NOMO-1 treated with dmso at 0.1 percent for 144 hours (cell line): ENCODE measurements at regions not wholly inside any gene's neighbourhood (a gene's known extent, or its start where the extent isn't known, plus 50 kb on each side); places are given as distances from the start of the nearest gene placed in this dataset.
A peak's percentile ranks its signal among the peaks of the same experiment; 100 is the strongest.
"Not testable (repeated sequence)": the region's sequence is repeated elsewhere in the genome, so short reads cannot be mapped to it uniquely, and the experiment has no call there.

ENCODE experiments used
- DNase-seq: peaks from one replicate; lab custom pipeline; 2025; ENCODE audit not compliant: unreplicated experiment; lab: John Stamatoyannopoulos, UW

DNA sequence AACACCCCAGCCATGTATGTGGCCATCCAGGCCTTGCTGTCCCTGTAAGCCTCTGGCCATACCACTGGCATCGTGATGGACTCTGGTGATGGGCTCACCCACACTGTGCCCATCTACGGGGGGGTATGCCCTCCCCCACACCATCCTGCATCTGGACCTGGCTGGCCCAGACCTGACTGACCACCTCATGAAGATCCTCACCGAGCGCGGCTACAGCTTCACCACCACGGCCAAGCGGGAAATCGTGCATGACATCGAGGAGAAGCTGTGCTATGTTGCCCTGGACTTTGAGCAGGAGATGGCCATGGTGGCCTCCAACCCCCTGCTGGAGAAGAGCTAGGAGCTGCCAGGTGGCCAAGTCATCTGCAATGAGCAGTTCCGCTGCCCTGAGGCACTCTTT lies 80.4 kb upstream of the ZCCHC2 start:
- DNase-seq, result no peak

DNA sequence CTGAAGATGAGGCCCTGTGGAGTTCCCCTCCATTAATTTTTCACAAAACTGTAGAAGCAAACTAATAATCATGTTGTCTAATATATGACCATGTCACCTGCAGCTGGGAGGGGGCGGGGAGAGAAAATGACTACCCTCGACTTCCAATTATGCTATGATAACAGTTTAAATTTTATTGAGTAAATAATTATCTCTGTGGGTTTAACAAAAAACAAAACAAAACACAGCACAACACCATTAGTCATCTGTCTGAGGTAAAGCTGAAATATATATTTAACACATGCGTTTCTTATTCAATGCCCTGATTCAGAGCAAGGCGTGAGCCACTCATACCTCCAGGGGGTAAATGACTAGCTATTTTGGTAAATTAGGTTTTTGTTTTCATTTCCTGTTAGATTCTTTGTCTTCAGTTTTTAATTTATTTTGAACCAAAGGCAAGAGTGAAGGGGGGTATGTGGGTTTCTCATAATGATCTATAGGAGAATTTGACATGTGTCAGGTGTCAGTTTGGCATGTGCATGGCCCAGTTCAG lies 77.4 kb upstream of the ZCCHC2 start:
- DNase-seq, result no peak

DNA sequence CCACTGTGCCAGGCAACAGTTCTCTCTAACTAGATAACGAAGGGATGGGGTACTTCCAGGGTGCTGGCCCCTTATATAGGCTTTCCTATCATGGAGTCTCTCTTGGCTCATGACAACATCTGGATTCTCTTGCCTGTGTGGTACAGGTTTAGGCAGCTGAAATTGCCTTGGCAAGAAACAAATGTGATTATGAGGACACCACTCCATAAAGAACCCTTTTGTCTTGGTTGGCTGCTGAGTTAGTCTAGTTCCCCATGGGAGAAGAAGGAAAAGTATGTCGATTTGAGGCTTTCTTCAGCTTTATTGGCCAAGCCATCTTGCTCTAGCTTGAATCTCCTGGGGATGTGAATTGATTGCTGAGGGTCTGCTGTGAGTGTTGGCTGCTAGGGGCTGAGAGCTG lies 76.3 kb upstream of the ZCCHC2 start:
- no peak for DNase-seq

DNA sequence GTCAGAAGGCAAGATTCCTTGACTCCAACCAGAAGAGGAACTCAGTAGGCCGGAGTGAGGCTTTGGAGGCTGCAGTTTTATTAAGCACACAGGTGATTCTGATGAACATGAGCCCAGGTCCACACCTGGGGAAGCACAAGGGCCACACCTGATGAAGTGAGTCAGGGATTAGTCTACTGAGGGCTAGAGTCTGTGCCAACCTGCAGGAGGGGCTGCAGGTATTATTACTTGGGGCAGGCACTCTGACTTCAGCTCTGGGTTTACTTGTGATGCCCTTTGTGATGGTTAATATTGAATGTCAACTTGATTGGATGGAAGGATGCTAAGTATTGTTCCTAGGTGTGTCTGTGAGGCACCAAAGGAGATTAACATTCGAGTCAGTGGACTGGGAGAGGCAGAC lies 75.2 kb upstream of the ZCCHC2 start:
- DNase-seq, result no peak

DNA sequence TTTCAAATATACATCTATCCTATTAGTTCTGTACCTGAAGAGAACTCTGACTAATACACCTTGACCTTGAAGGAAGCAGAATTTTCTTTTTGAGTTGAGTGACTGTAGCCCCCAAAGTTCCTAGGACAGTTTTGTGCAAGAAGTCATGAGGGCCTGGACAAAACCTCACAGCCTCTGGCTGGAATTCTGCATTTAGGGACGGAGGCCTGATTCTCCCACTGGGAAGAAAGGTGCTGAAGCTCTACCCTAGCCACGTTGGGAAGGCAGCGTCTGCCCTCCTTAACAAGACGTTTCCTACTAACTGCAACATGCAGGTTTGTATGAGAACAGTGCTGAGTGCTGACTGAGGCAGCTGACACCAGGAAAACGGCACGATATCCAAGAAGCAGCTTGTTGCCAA lies 74.4 kb upstream of the ZCCHC2 start:
- DNase-seq, result no peak

DNA sequence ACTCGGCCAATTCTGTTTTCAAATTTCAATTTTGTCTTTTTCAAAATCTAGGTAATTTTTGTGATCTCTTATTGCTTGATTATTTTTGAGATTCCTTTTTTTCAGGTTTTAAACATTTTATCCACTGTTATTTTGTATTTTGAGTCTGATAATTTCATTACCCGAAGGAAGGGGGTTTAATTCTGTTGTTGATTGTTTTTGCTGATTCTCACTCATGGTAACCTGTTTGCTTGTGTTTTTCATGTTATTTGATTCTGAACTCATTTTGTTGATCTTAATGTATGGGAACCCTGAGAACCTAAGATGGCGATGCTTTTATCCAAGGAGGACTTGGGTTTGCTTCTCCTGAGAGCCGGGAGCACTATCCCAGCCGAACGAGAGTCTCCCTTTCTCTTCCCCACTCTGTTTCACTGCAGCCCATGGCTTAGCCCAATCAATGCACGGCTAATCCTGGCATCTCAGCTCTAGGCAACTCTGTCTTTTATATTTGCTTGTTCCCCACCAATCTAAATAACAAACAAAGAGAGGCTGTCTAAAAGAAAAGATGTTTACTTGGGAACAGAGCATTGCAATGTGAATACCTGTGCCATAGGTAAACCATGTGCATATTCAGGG lies 73.2 kb upstream of the ZCCHC2 start:
- no peak for DNase-seq

DNA sequence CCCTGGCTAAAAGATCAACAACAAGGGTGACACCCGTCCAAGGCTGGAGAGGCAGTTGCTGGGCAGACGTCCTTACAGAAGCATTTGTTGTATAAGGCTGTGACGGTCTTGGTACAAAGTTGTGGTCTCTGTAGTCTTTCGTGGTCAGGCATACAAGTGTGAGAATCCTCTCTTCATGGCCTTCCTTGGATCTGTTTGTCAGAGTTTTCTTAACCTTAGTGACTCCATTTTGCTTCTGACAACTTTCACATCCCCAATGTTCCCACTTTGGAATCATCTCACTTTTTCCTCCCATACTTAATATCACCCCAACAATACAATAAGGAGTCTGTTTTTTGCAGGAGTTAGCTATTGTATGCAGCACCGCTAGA lies 72.7 kb upstream of the ZCCHC2 start:
- no peak for DNase-seq

DNA sequence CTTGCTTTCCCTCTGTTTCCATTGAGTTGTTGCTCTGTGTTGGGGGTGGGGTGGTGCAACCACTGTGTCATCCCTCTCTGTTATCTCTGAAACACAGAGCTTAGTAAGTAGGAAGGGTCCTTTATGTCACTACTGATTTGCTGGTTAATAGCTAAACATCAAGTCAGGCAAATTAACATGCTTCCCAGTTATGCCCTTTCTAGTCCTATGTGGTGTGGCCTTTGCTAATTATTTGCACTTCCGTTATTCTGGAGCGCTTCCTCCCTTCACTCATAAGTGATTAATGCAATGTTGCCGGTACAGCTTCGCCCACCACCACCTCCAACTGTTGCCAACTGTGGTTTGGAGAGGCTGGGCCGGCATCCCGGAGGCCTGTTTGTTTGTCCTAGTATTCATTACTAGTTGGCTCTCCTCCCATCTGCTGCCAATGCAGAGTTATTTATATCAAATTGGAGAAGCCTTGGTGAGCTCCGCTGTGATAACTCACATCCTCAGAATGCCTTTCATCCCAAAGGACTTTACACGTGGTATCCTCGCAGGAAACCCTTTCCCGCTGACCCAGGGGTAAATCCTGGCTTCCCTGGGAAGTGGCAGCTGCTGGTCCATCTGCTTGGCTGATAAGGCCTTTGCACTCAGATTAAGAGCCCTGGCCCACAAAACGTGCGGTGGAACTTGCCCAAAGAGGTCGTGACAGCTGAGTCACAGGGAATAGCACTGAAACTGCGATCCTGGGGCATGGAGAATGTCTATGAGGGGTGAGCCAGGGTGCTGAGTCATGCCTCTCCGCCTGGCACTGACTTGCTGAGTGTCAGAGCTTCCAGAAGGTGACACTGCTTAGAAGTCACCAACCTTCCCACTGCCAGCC lies 72.0 kb upstream of the ZCCHC2 start:
- DNase-seq, result peak; percentile 75

DNA sequence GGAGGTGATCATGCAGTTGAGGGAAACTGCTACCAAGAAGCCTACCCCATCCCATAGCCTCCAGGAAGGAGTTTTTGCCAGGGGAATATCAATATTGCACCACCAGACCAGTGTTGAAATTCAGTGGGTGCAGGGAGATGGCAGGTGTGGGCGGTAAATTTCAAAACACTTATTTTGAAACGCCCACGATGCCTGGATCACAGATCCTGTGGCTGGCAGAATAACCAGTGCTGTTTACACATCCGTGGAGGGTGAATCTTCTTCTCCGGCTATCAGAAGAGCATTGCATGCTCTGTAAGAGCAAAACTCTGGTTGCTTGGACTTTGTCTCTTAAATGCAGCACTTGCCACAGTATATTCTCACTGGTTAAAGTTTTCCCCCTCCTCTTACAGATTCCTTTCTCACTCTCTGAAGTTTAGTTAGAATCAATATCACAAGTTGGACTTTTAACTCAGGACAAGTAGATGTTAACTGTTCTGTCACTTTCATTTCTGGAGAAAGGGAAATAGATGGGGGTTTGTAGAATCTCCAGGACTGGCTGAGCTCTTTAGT lies 70.5 kb upstream of the ZCCHC2 start:
- peak; percentile 37 for DNase-seq

DNA sequence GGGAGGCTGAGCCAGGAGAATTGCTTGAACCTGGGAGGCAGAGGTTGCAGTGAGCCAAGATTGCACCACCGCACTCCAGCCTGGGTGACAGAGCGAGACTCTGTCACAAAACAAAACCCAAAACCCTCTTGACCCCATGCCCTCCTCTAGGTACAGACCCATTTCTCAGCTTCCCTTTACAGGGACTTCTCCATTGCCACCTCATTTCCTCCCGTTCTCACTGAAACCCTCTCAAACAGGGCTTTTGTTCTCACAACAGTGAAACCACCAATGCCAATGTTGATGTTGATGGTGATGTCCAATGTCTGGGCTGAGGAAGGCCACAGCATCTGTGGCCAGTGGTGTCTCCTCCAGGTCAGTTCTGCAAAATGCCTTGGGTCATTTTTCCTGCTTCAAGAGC lies 69.0 kb upstream of the ZCCHC2 start:
- no peak for DNase-seq

DNA sequence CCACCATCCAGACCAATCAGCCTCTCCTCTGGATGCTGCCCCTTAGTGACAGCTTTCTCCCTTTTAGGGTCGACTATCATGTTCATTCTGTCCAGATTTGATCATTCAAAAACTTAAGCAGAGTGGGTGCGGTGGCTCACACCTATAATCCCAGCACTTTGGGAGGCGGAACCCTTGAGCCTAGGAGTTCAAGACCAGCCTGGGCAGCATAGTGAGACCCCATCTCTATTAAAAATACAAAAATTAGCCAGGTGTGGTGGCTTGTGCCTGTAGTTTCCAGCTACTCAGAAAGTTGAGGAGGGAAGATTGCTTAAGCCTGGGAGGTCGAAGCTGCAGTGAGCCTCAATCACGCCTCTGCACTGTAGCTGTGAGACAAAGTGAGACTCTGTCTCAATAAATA lies 68.3 kb upstream of the ZCCHC2 start:
- DNase-seq, result no peak

DNA sequence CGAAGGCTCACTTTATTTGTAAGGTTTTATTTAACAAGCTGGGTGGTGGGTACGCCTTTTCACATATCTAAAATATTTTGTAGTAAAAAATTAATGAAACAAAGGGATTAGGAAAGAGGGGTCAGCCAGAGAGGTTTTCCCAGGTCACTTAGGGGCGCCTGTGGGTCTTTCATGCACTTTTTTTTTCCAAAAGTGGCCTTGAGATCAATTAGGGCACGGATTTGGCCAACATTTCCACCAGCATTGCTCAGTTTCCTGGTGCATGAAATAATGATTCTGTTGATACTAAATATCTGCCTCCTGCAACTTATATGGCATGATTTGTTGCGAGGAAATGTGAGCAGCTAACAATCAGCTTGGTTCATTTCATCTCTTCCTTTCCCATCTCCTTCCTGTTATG lies 67.6 kb upstream of the ZCCHC2 start:
- DNase-seq, result no peak

DNA sequence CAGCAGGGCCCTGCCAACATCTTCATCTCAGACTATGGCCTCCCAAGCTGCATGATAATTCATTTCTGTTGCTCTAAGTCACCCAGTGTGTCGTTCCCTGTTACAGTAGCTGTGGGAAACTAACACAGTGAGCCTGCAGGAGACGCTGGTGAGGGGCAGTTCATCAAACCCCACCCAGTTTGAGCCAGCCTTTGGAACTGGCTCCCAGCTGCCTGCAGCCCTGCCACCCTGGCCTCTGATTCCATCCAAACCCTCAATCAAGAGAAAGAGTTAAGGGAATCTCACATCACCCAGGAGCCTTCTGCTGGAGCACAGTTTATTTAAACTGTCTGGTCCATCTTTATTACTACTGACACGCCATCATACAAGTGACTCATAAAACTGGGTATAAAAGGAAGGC lies 64.9 kb upstream of the ZCCHC2 start:
- no peak for DNase-seq

DNA sequence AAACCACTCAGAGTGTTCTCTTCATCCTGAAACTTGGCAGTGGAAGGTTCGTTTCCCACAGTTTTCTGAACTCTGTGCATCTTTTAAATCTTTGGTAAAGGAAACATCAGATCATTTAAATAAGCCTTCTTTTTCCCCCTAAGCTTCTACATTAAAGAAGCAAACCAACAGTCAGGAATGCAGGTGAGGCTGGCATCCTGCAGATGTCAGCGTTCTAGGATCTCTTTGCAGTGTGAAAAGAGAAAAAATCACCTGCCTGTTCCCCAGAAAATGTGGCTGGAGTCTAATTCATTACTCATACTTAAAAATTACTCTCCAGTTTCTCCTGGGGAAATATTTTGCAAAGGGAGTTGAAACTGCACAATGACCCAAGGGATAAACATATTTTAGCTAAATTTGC lies 64.5 kb upstream of the ZCCHC2 start:
- no peak for DNase-seq

DNA sequence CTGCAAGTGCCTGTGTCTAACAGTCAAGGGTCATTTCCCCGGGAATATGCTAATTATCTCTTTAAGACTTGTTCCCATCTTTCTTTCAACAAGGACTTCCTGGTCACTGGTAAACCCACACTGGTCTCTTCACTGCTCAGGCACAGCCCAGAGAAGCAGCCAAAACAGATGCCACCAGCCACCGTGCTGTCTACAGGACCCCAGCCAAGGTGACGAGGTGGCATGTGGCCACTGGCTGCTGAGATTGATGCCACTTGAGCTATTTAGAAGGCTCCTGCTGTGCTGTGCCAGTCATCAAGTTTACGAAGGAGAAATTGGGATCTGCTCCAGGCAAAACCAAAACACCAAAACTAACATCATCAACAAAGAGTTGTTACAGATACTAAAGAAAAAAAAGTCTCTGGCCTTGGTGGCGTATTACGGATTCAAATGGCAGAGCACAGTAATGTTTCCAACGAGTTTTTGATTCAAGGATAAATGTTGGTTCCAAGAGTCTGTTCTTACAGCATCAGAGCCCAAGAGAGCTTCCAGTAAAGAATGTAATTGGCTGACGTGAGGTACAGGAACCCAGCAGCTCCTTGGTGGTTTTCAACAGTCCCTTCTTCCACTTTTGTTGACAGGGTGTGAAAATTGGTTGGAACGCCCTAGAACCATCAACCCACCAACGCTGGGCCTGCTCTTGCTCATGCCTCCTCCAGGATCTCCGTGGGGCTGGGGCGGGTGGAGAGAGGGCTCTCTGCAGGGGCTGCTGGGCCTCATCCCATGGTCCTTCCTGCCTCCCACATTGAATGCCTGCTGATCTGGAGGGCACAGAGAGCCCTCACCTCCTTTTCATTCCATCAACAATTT lies 63.7 kb upstream of the ZCCHC2 start:
- DNase-seq, result no peak

DNA sequence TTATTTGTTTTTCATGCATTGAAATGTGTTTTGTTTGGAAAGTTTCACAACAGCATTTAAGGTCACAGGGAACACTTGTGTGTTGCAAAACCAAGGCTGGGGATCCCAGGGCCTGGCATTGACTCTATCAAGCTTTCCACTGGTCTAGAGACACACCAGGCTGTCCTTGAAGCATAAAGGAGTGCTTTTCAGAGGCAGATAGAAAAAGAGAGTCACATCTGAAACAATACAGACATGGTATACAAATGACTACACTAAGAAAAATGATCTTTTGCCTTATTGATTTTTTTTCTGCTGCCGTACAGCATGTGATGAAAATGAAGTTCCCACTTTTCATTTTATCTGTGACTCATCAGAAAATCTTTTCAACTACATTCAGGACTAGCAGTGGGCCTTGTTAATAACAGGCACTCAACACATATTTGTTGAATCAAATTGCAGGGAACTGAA lies 61.9 kb upstream of the ZCCHC2 start:
- DNase-seq, result peak; percentile 28

DNA sequence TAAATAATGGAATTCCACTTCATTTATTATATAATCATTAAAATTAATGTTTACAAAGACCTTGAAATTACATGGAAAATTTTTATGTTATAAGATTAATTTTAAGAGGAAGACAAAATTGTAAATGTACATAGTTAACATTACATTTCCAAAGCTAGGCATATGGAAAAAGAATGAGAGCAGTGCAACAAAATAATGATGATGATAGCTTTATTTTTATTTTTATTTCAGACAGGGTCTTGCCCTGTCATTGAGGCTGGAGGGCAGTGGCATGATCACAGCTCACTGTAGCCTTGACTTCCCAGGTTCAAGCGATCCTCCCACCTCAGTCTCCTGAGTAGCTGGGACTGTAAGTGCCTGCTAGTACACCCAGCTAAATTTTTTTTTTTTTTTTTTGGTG lies 61.2 kb upstream of the ZCCHC2 start:
- no peak for DNase-seq

DNA sequence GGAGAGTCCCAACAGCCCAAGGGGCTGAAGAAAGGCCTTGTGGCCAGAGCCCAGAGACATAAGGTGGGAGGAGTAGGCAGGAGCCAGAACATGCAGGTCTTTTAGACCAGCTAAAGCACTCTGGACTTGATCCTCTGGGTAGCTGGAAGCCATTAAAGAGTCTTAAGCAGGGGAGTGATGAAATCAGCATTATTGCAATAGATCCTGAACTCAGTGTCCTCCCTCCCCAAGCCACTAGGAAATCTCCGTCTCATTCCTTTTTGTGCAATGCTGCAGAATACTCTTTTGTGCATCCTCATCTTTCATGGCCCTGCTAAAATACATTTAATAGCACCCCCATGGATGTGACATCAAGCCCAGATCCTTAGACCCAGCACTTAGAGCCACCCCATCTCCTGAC lies 58.6 kb upstream of the ZCCHC2 start:
- DNase-seq, result no peak

DNA sequence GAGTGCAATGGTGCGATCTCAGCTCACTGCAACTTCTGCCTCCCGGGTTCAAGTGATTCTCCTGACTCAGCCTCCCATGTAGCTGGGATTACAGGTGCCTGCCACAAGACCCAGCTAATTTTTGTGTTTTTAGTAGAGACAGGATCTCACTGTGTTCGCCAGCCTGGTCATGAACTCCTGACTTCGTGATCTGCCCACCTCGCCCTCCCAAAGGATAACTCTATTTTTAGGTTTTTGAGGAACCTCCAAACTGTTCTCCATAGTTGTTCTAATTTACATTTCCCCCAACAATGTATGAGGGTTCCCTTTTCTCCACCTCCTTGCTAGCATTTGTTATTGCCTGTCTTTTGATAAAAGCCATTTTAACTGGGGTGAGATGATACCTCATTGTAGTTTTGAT lies 53.7 kb upstream of the ZCCHC2 start:
- DNase-seq, result not testable (repeated sequence)
